SIG-M5 (cell line): ENCODE measurements at regions not wholly inside any gene's neighbourhood (a gene's known extent, or its start where the extent isn't known, plus 50 kb on each side); places are given as distances from the start of the nearest gene placed in this dataset.
"Not testable (repeated sequence)": the region's sequence is repeated elsewhere in the genome, so short reads cannot be mapped to it uniquely, and the experiment has no call there.

Source experiments
- DNase-seq: peaks from one replicate; lab custom pipeline; 2025; lab: John Stamatoyannopoulos, UW

GRCh38 chr5:105929858-105930257 lies 1740.9 kb downstream of the EFNA5 start:
- no peak for DNase-seq

- no peak for DNase-seq
These were observed 1746.4 kb downstream of the EFNA5 start for GRCh38 chr5:105924366-105924765.

GRCh38 chr5:105922574-105922973 lies 1748.2 kb downstream of the EFNA5 start:
- no peak for DNase-seq

- DNase-seq = no peak
These were observed 1748.7 kb downstream of the EFNA5 start for GRCh38 chr5:105922080-105922479.

- DNase-seq = no peak
These were observed 1753.5 kb downstream of the EFNA5 start for GRCh38 chr5:105917189-105917588.

- no peak for DNase-seq
These were observed 1763.7 kb downstream of the EFNA5 start for GRCh38 chr5:105907016-105907415.

GRCh38 chr5:105905392-105905791 lies 1765.3 kb downstream of the EFNA5 start:
- no peak for DNase-seq

- no peak for DNase-seq
These were observed 1767.7 kb downstream of the EFNA5 start for GRCh38 chr5:105903069-105903468.

GRCh38 chr5:105899726-105900125 lies 1771.0 kb downstream of the EFNA5 start:
- no peak for DNase-seq

GRCh38 chr5:105898183-105898582 lies 1772.6 kb downstream of the EFNA5 start:
- DNase-seq = no peak

- no peak for DNase-seq
These were observed 1785.5 kb downstream of the EFNA5 start for GRCh38 chr5:105885266-105885665.

GRCh38 chr5:105882956-105883481 lies 1787.7 kb downstream of the EFNA5 start:
- no peak for DNase-seq

- no peak for DNase-seq
These were observed 1792.3 kb downstream of the EFNA5 start for GRCh38 chr5:105878402-105878801.

GRCh38 chr5:105877592-105877991 lies 1793.1 kb downstream of the EFNA5 start:
- no peak for DNase-seq

GRCh38 chr5:105874316-105874715 lies 1796.4 kb downstream of the EFNA5 start:
- DNase-seq = no peak

GRCh38 chr5:105872569-105873270 lies 1798.0 kb downstream of the EFNA5 start:
- no peak for DNase-seq

GRCh38 chr5:105868038-105868780 lies 1802.5 kb downstream of the EFNA5 start:
- no peak for DNase-seq

- no peak for DNase-seq
These were observed 1804.9 kb downstream of the EFNA5 start for GRCh38 chr5:105865834-105866233.

GRCh38 chr5:105859350-105859749 lies 1811.4 kb downstream of the EFNA5 start:
- not testable (repeated sequence) for DNase-seq

GRCh38 chr5:105849701-105850100 lies 1821.0 kb downstream of the EFNA5 start:
- no peak for DNase-seq

- no peak for DNase-seq
These were observed 1829.9 kb downstream of the EFNA5 start for GRCh38 chr5:105840800-105841199.

GRCh38 chr5:105836887-105837286 lies 1833.8 kb downstream of the EFNA5 start:
- no peak for DNase-seq

- DNase-seq = no peak
These were observed 1834.5 kb downstream of the EFNA5 start for GRCh38 chr5:105836268-105836667.
